ENCODE measurements at regions not wholly inside any gene's neighbourhood (a gene's known extent, or its start where the extent isn't known, plus 50 kb on each side); places are given as distances from the start of the nearest gene placed in this dataset.

DNA sequence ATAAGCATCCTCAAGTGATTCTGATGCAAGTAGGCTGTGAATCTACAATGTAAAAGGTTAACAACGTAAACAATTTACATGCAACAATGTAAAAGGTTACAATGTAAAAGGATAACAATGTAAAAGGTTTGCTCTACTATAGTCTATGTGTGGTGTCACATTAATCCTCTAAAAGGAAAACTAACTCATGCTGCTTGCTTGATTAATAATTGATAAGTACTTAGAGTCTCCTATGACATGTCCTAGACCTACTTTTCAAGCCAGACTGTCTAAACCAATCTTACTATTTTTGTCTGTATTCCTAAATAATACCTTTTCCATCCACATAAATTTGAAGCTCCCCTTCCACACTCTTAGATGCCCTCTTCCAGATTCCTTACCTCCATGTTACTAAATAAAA lies 606.8 kb downstream of the LTN1 start:
- TF ChIP-seq CTCF (IDR thresholded peaks at IDR 0.05; ENCODE audit: low read depth, low read length) = no peak
- no peak for TF ChIP-seq POLR2A (IDR thresholded peaks at IDR 0.05; ENCODE audit: extremely low read depth, insufficient read length)
- no peak for TF ChIP-seq MAX (IDR thresholded peaks at IDR 0.05; ENCODE audit: low read depth, low read length)
- TF ChIP-seq MYC (IDR thresholded peaks at IDR 0.05; ENCODE audit: low read depth, low read length) = no peak

Data from NB4 (cell line).